Stimulated activated naive CD4-positive, alpha-beta T cell treated with Interleukin-2 at 50 U/mL for 16 hours (primary cell): ENCODE measurements at regions not wholly inside any gene's neighbourhood (a gene's known extent, or its start where the extent isn't known, plus 50 kb on each side); places are given as distances from the start of the nearest gene placed in this dataset.
"Not testable (repeated sequence)": the region's sequence is repeated elsewhere in the genome, so short reads cannot be mapped to it uniquely, and the experiment has no call there.

Source experiments
- DNase-seq: peaks from one replicate; lab custom pipeline; 2025; lab: John Stamatoyannopoulos, UW

GRCh38 chr22:45061332-45061731, 51.5 kb upstream of the PHF21B start:
- DNase-seq: no peak

DNA sequence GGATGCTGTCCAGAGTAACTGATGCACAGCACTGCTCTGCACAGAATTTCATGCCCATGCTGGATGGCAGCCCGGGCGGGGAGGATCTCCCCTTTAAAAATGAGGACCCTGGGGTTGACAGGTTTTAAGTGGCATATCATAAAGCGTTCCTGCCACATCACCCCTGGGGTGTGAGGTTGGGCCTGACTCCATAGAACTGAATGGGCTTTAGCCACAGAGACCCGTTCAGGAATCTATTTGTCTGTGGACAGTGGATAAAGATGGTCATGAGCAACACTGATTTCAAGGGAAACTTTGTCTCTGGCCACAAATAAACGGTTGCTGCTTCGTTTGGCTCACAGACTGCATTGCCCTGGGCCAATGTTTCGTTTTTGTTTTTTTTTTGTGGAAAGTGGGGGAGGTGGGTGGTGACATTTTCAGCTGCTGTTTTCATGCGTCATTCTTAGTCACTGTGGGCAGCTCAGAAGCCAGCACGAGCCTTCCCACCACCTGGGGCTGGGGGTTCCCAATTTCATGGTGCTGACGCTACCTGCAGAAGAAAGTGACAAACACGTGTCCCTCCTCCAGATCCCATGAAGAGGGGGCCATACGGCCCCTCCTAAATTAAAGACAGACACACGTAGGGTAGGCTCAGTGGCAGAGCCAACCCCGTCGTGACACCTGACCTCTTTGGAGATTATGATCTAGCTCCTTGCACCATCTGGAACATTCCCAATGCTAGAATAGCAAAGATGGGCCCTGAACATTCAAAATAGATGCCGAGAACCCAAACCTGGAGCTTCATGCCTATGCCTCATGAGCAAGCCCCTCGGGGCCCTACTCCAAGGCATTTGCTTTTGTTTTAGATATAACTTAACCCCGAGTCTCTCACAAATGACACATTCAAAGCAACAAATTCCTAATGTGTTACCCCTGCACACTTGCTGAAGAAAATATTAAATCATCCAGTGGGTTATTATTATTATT, 54.8 kb upstream of the PHF21B start:
- peak; percentile 60 for DNase-seq

DNA sequence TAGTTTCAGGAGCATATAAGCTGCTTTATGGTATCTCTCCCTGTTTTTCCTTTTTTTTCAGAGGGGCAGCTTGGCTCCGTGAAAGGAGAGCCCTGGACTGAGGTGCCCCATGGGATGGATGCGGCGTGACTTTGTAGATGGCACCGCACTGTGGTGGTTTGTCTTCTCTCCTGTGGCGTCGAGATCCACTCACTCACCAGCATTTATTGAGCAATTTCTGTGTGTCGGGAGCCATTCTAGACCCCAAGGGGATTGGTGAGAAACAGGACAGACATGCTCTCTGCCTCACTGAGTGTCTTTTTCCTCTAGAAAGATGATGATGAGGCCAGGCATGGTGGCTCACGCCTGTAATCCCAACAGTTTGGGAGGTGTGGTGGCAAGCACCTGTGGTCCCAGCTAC, 55.9 kb upstream of the PHF21B start:
- no peak for DNase-seq

DNA sequence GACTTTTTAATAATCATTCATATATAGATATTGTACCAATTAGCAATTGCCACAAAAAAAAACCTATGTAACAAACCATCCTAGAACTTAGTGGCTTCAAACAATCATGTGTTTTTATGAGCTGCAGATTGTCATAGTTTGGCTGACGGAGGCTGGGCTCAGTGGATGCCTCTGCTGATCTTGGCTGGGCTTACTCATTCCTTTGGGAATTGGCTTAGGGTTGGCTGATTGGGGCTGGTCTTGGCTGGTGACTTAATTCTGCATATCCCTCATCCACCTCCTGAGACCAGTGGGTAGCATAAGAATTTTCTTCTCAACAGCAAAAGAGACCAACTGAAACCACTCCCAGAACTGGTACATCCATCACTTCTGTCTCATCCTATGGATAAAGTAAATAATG, 57.9 kb upstream of the PHF21B start:
- no peak for DNase-seq

DNA sequence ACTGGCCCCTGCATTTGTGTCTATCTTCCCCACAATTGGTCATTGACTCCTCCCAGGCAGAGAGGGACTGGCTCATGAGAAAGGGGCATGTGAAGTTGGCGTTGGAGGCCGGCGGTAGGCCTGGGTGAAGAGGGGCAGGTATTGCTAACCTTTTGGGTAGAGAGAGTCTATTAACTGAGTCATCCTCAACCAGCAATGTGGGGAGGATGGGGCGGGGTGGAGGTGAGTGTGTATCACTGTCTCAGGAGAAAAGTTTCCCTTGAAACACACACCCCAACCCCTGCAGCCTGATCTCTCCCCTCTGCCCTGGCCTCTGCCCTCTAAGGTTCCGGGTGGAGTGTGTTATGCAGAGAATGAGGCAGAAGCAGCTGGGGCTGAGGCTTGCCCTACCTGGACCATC, 60.1 kb upstream of the PHF21B start:
- peak; percentile 14 for DNase-seq

- no peak for DNase-seq
Observed at GRCh38 chr22:45071618-45072017, 61.8 kb upstream of the PHF21B start.

DNA sequence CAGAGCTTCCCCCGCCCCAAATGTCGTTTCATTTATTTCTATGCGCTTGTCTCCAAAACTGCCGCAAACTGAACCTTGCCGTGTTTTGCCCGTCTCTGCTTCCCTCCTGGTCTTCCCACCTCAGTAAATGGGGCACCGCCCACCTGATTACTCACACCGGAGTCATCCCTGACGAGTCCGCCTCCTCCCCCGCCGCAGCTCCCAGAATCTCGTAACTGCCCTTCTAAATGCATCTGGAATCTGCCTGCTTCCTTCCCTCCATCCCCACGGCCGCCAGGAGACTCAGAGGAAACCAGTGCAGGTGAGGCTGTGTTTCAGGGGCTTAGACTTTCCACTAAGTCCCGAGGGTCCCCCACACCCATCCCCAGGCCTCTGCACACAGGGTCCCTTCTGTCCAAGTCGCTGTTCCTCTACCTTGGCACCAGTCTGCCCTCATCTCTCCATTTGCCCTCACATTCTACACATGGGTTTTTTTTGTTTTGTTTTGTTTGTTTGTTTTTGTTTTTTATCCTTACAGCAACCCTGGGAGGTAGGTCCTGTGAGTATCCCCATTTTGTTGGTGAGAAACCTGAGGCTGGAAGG, 62.6 kb upstream of the PHF21B start:
- no peak for DNase-seq

- DNase-seq: no peak
Observed at GRCh38 chr22:45073064-45073463, 63.3 kb upstream of the PHF21B start.

GRCh38 chr22:45077286-45077685, 67.5 kb upstream of the PHF21B start:
- no peak for DNase-seq

- no peak for DNase-seq
Observed at GRCh38 chr22:45077826-45078334, 68.1 kb upstream of the PHF21B start.

DNA sequence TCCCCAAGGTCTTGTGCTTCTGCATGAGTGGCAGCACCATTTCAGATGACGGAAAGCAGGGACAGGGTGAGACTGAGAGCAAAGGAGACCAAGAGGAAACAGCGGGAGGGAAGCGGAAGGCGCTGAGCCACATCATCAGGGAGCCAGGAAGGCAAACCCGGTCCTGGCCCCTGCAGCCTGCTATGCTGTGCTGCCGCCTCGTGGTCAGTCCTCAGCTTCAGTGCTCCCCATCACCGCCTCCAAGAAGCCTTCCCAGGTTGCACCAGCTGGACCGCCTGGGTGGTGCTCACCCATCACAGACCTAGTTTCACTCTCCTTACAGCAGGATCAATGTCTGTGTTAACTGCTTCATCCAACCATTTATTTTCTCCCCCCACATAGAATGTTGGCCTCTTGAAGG, 73.0 kb upstream of the PHF21B start:
- DNase-seq: no peak

DNA sequence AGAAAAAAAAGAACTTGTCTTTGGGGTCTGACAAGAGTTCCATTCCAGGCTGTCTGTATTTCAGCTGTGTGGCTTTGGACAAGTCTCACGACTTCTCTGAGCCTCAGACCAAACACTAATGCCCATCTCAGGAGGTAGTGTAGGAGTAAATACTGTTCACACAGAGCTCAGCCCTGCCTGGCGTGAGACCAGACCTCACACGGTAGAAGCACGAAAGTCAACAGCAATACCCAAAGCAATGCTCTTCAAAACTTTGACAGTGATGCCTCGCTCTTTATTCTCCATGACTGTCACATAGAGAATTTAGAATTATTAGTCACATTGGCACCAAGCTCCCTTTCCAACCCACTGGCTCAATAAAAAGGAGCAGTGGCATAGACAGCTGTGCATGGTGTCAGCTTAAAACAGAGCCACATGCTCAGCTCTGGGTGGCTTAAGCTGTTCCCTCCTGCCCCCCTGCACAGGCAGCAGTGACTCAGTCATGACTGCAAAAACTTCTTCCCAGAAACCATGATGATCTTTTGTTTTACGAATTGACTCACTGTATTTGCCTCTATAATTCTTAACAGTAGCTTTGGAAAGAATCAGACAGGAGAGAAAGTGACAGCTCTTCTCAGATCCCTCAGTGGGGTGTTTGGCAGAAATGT, 74.0 kb upstream of the PHF21B start:
- no peak for DNase-seq

- no peak for DNase-seq
Observed at GRCh38 chr22:45084400-45084920, 74.7 kb upstream of the PHF21B start.

DNA sequence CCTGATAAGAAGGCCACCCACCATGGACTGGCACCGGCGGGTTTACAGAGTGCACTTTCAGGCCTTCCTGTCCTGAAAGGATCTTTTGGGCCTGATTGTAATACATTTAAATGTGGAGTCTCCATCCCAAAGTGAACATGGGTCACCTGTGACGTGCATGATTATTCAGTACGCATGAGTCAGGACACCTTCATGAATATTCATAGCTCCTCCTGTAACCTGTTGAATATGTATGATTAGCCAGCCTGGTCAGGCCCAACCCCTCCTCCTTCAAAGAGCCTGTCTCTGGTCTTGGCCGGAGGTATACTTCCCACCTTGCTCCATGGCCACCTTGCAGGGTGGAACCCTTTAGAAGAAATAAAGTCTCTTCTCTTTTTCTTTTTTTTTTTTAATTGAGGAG, 75.9 kb upstream of the NUP50 start:
- no peak for DNase-seq

- no peak for DNase-seq
Observed at GRCh38 chr22:45088576-45088975, 75.1 kb upstream of the NUP50 start.

GRCh38 chr22:45090497-45090910, 73.2 kb upstream of the NUP50 start:
- DNase-seq: no peak

GRCh38 chr22:45091254-45091854, 72.4 kb upstream of the NUP50 start:
- DNase-seq: no peak

DNA sequence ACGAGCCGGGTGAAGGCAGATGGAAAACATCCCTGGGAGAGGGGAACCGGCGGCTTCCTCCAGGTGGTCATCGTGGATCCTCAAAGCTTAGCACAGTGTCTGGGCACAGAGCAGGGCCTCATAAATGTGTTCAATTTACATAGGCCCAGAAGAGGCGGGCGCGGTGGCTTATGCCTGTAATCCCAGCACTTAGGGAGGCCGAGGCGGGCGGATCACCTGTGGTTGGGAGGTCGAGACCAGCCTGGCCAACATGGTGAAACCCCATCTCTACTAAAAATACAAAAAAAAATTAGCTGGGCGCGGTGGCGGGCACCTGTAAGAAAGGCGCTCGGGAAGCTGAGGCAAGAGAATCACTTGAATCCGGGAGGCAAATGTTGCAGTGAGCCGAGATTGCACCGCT, 71.8 kb upstream of the NUP50 start:
- not testable (repeated sequence) for DNase-seq

- DNase-seq: no peak
Observed at GRCh38 chr22:45092644-45093043, 71.1 kb upstream of the NUP50 start.

GRCh38 chr22:45093609-45094008, 70.1 kb upstream of the NUP50 start:
- no peak for DNase-seq

- no peak for DNase-seq
Observed at GRCh38 chr22:45094081-45094720, 69.5 kb upstream of the NUP50 start.

DNA sequence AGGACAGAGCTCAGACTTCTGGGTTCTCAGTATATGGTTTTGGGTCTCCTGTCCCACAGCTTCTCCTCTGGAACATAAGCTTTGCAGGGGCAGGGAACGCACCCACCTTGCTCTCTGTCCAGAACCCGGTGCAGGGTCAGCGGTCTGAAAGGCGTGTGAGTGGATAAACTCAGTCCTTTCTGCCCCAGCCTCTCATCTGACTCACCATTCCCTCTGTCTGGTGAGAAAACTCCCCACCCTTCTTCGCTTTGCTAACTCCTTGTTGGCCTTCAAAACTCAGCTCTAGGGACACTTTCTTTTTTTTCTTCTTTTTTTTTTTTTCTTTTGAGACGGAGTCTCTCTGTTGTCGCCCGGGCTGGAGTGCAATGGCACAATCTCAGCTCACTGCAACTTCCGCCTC, 68.9 kb upstream of the NUP50 start:
- DNase-seq: no peak
